K562 (cell line): ENCODE measurements at regions not wholly inside any gene's neighbourhood (a gene's known extent, or its start where the extent isn't known, plus 50 kb on each side); places are given as distances from the start of the nearest gene placed in this dataset.

Source experiments
- ATAC-seq: fragments of 200-7000 bp; cut with Tn5 transposase; 3 replicates; pipeline ENCODE4 v1.9.1; 2020; ENCODE audit warnings: moderate library complexity
- BruUV-seq: library from RNA; stranded (reverse); fragments of 400-500 nt; replicated peaks from 2 replicates; lab custom pipeline; 2021; lab: Mats Ljungman, UMichigan
- CTCF ChIA-PET: fragments of 300-600 bp; formaldehyde crosslinking; extraction: SDS; loops from one replicate; lab custom pipeline; 2021; ENCODE audit warnings: low intra/inter-chr PET ratio; lab: Yijun Ruan, JAX
- POLR2A ChIA-PET: fragments of 300-600, 350-650 bp; sonication (Branson Sonifier 250); formaldehyde crosslinking; extraction: SDS; loops from one replicate; lab custom pipeline; 2021; ENCODE audit warnings: antibody characterized with exemption, inconsistent platforms; lab: Yijun Ruan, JAX
- DNase-seq, 4 experiments: peaks; one replicate each; pipeline versions ENCODE4 v3.0.0 to v3.0.0-alpha.2; 2011 to 2018; ENCODE audit warnings: low spot score in 3 of 4, mixed read lengths in 3 of 4; ENCODE audit errors: extremely low read depth in 1 of 4
- FAIRE-seq: peaks from 2 replicates; lab custom pipeline; 2011; peaks lifted over from hg19 to GRCh38; lab: Jason Lieb, UNC
- H2AFZ ChIP-seq: 2 replicates; pipeline ENCODE4 v1.6.0; 2011; ENCODE audit warnings: low read depth, low read length, control low read depth, inconsistent platforms
- H3K27ac ChIP-seq: fragments of 200-600 bp; 3 replicates; pipeline ENCODE4 v1.8.0; 2011; ENCODE audit warnings: low read depth, mild to moderate bottlenecking, control low read depth, inconsistent platforms, low read length, moderate library complexity, mixed read lengths; ENCODE audit errors: extremely low read depth
- H3K27me3 ChIP-seq, 2 experiments: fragments of 300-600 bp in 1 of 2; 2 replicates in 1 of 2; 3 replicates in 1 of 2; pipeline versions ENCODE4 v1.6.0 to v1.8.0; 2011; ENCODE audit warnings: inconsistent platforms in 2 of 2, low read length in 2 of 2, mild to moderate bottlenecking in 1 of 2, mixed read lengths in 1 of 2, moderate library complexity in 1 of 2; ENCODE audit not compliant: control insufficient read depth in 2 of 2, insufficient read depth in 2 of 2
- H3K36me3 ChIP-seq: fragments of 300-600 bp; 3 replicates; pipeline ENCODE4 v1.8.0; 2011; ENCODE audit warnings: mild to moderate bottlenecking, low read length, inconsistent platforms; ENCODE audit not compliant: control insufficient read depth, insufficient read depth
- H3K4me1 ChIP-seq, 2 experiments: fragments of 200-600 bp in 1 of 2; replicated peaks in 1 of 2; 2 replicates in 1 of 2; 3 replicates in 1 of 2; pipeline versions ENCODE4 v1.5.1 to v1.8.0; 2011; ENCODE audit warnings: inconsistent platforms in 2 of 2, low read length in 2 of 2, mild to moderate bottlenecking in 1 of 2, mixed read lengths in 1 of 2, moderate library complexity in 1 of 2; ENCODE audit not compliant: control insufficient read depth in 2 of 2, insufficient read depth in 2 of 2
- H3K4me2 ChIP-seq: 2 replicates; pipeline ENCODE4 v1.6.1; 2011; ENCODE audit warnings: low read length, control low read depth, inconsistent platforms, mixed read lengths; ENCODE audit not compliant: insufficient read depth
- H3K4me3 ChIP-seq: fragments of 200-600 bp; sonication (generic), shearing (Covaris generic); 2 replicates; pipeline ENCODE4 v1.5.1; 2016; ENCODE audit warnings: control low read depth, inconsistent platforms
- H3K79me2 ChIP-seq: fragments of 200-600 bp; 3 replicates; pipeline ENCODE4 v1.8.0; 2011; ENCODE audit warnings: low read length, inconsistent platforms; ENCODE audit not compliant: control insufficient read depth, insufficient read depth
- H3K9ac ChIP-seq, 2 experiments: 2 replicates each; pipeline versions ENCODE4 v1.6.0 to v1.6.1; 2011; ENCODE audit warnings: low read depth in 2 of 2, low read length in 2 of 2, control low read depth in 1 of 2, inconsistent platforms in 1 of 2, mild to moderate bottlenecking in 1 of 2, mixed read lengths in 1 of 2; ENCODE audit not compliant: insufficient read depth in 1 of 2
- H3K9me1 ChIP-seq: one replicate; pipeline ENCODE4 v1.6.0; 2011; ENCODE audit warnings: inconsistent platforms, mild to moderate bottlenecking, low read length, moderate library complexity; ENCODE audit not compliant: control insufficient read depth, insufficient read depth
- H3K9me3 ChIP-seq: replicated peaks from 2 replicates; pipeline ENCODE4 v1.5.1; 2011; ENCODE audit warnings: low read depth, low read length, inconsistent platforms; ENCODE audit not compliant: control insufficient read depth, insufficient read depth
- H4K20me1 ChIP-seq: replicated peaks from 2 replicates; pipeline ENCODE4 v1.6.1; 2011; ENCODE audit warnings: low read length, inconsistent platforms, mixed read lengths; ENCODE audit not compliant: control insufficient read depth, insufficient read depth
- FOXK2 ChIP-seq, 2 experiments: fragments of 450-650 bp; IDR thresholded peaks in 1 of 2; conservative IDR thresholded peaks in 1 of 2; 2 replicates each; pipeline ENCODE4 v1.6.1; 2016; ENCODE audit warnings: low read depth in 2 of 2, mild to moderate bottlenecking in 1 of 2
- HMG20A ChIP-seq: fragments of 450-650 bp; formaldehyde crosslinking; conservative IDR thresholded peaks from 2 replicates; pipeline ENCODE4 v1.4.0; 2020; ENCODE audit warnings: mild to moderate bottlenecking, mixed read lengths
- MCM5 ChIP-seq: fragments of 450-650 bp; IDR thresholded peaks from 2 replicates; pipeline ENCODE4 v1.6.1; 2016; ENCODE audit warnings: low read depth
- RAD51 ChIP-seq: fragments of 450-650 bp; IDR thresholded peaks from 2 replicates; pipeline ENCODE4 v1.7.1; 2016; ENCODE audit warnings: low read depth, mild to moderate bottlenecking, borderline replicate concordance
- TOE1 ChIP-seq, 2 experiments: fragments of 450-650 bp in 1 of 2; sonication (generic) in 1 of 2; formaldehyde crosslinking in 1 of 2; IDR thresholded peaks; 2 replicates each; pipeline versions ENCODE4 v1.7.1 to v1.8.0; 2016 to 2022; ENCODE audit warnings: borderline replicate concordance in 2 of 2, mild to moderate bottlenecking in 2 of 2, antibody characterized with exemption in 1 of 2, inconsistent platforms in 1 of 2, low read depth in 1 of 2, missing genetic modification reagents in 1 of 2, moderate library complexity in 1 of 2
- WGBS: fragments of 100-300 bp; shearing (Covaris generic); methylation state at CpG from one replicate; pipeline ENCODE4 v1.1.6; 2016; ENCODE audit warnings: low coverage, mixed read lengths; ENCODE audit not compliant: insufficient coverage; ENCODE audit errors: missing lambda C conversion rate; 5-methylcytosine and 5-hydroxymethylcytosine counted together
- in situ Hi-C: fragments of 300-500 bp; cut with MboI; formaldehyde crosslinking; loops from 4 replicates; pipeline ENCODE4 v1.15.0; 2018; ENCODE audit warnings: inconsistent platforms, mixed read lengths
- intact Hi-C: fragments of 100-400 bp; cut with micrococcal nuclease; formaldehyde crosslinking; loops from 2 replicates; pipeline ENCODE4 v1.14.2; 2022
- TF ChIP-seq, protein P1 (sequence below): fragments of 450-650 bp; formaldehyde crosslinking; IDR thresholded peaks from 2 replicates; pipeline ENCODE4 v1.4.0; 2020; ENCODE audit warnings: mild to moderate bottlenecking, mixed read lengths

DNA sequence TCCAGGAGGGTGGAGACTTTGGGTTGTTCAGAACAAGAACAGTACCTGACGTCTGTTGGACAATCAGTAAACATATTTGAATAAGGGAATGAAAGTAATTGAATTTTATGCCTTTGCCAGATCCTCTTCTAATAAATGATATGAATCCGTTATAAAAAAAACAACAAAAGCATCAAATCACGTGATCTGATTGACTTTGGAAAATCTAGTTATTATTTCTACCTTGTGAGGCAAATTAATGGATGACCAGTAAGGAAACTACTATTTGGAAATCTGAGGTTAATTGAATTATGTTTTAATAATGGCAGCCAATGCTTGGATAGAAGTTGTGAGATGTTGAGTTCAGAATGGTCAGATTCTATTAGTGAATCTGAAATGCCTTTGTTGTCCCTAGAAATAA lies 399.5 kb downstream of the TFAP2B start:
- H3K36me3 ChIP-seq = no peaks in the 10 kb centered on the region
- no peaks in the 10 kb centered on the region for H3K27me3 ChIP-seq
- H2AFZ ChIP-seq = no peak overlapping the region
- no peaks in the 10 kb centered on the region for H3K9me3 ChIP-seq
- ChIA-PET POLR2A (no interaction called here), CTCF (no interaction called here)
- H3K4me2 ChIP-seq = no peak overlapping the region
- H3K9me1 ChIP-seq = no peaks in the 10 kb centered on the region
- H4K20me1 ChIP-seq = no peaks in the 10 kb centered on the region
- H3K4me1 ChIP-seq = peaks cover 0 to 3% of the 10 kb centered on the region in 2 experiments; a peak in 1 of 5 replicates
- no peak for ATAC-seq
- no peak for FAIRE-seq
- no peak for DNase-seq
- intact Hi-C loops (no loop called here), in situ Hi-C loops (no loop called here)
- H3K9ac ChIP-seq = no peak overlapping the region
- no TSS peak for BruUV-seq
- H3K4me3 ChIP-seq = no peak overlapping the region
- WGBS = 7% methylated on average over 3 of the region's 3 CpGs
- H3K79me2 ChIP-seq = no peaks in the 10 kb centered on the region
- no peak overlapping the region for H3K27ac ChIP-seq
- no peak for TF ChIP-seq MCM5
- TF ChIP-seq, protein P1, sequence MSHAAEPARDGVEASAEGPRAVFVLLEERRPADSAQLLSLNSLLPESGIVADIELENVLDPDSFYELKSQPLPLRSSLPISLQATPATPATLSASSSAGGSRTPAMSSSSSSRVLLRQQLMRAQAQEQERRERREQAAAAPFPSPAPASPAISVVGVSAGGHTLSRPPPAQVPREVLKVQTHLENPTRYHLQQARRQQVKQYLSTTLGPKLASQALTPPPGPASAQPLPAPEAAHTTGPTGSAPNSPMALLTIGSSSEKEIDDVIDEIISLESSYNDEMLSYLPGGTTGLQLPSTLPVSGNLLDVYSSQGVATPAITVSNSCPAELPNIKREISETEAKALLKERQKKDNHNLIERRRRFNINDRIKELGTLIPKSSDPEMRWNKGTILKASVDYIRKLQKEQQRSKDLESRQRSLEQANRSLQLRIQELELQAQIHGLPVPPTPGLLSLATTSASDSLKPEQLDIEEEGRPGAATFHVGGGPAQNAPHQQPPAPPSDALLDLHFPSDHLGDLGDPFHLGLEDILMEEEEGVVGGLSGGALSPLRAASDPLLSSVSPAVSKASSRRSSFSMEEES (CRISPR knock-in tag) = peak; percentile 92
- peak; percentile 40; the same call in 1 of the 2 replicates for TF ChIP-seq RAD51
- no peak for TF ChIP-seq HMG20A
- no peak for TF ChIP-seq FOXK2 (conservative IDR thresholded peaks at IDR 0.05 in 1 of 2, IDR thresholded peaks at IDR 0.05 in 1 of 2; ENCODE audit: low read depth in 2 of 2)
- peak; percentile 67; the same call in 1 of the 2 replicates for TF ChIP-seq TOE1 (IDR thresholded peaks at IDR 0.05; ENCODE audit: borderline replicate concordance)
- no peak for TF ChIP-seq TOE1 (CRISPR knock-in tag; IDR thresholded peaks at IDR 0.05; ENCODE audit: borderline replicate concordance, low read depth)
